Fibroblast of lung (primary cell): ENCODE measurements at regions not wholly inside any gene's neighbourhood (a gene's known extent, or its start where the extent isn't known, plus 50 kb on each side); places are given as distances from the start of the nearest gene placed in this dataset.
A peak's percentile ranks its signal among the peaks of the same experiment; 100 is the strongest.

Experiments
- CTCF ChIP-seq, 2 donors: IDR thresholded peaks in 1 of 2; conservative IDR thresholded peaks in 1 of 2; 1 replicate in 1 of 2; 2 replicates in 1 of 2; pipeline ENCODE4 v1.5.1; 2011 to 2012; ENCODE audit warnings: low read length in 2 of 2, control low read depth in 1 of 2, inconsistent platforms in 1 of 2, low read depth in 1 of 2, mild to moderate bottlenecking in 1 of 2
- EZH2 ChIP-seq: IDR thresholded peaks from 2 replicates; pipeline ENCODE4 v1.5.1; 2012; ENCODE audit warnings: low read length, control low read depth, mild to moderate bottlenecking; ENCODE audit errors: missing control alignments

GRCh38 chr2:163132850-163133249 is 294.3 kb upstream of the KCNH7 start:
- TF ChIP-seq EZH2 (no peak), CTCF (conservative IDR thresholded peaks at IDR 0.05 in 1 of 2, IDR thresholded peaks at IDR 0.05 in 1 of 2; ENCODE audit: low read depth in 1 of 2, low read length in 2 of 2) (peak in 1 of 2 donors; percentile 34)
